ENCODE measurements at regions not wholly inside any gene's neighbourhood (a gene's known extent, or its start where the extent isn't known, plus 50 kb on each side); places are given as distances from the start of the nearest gene placed in this dataset.

DNA sequence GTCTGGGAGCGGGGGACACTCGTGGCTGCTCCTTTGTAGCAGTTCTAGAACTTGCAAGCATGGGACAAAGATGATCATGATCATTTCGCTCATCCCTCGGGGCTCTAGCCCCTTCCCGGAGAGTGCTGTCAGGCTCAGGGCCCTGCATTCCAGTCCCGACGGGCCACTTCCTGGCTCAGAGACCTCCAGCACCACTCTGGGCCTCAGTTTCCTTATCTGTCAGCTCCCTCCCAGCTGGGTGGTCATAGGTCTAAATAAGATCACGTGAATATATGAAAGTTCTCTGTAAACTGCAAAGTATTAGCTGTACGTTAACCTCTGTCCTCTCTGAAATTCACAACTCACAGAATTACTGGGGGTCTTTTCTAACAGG lies 52.8 kb upstream of the SLC6A11 start:
- TF ChIP-seq, protein P1, sequence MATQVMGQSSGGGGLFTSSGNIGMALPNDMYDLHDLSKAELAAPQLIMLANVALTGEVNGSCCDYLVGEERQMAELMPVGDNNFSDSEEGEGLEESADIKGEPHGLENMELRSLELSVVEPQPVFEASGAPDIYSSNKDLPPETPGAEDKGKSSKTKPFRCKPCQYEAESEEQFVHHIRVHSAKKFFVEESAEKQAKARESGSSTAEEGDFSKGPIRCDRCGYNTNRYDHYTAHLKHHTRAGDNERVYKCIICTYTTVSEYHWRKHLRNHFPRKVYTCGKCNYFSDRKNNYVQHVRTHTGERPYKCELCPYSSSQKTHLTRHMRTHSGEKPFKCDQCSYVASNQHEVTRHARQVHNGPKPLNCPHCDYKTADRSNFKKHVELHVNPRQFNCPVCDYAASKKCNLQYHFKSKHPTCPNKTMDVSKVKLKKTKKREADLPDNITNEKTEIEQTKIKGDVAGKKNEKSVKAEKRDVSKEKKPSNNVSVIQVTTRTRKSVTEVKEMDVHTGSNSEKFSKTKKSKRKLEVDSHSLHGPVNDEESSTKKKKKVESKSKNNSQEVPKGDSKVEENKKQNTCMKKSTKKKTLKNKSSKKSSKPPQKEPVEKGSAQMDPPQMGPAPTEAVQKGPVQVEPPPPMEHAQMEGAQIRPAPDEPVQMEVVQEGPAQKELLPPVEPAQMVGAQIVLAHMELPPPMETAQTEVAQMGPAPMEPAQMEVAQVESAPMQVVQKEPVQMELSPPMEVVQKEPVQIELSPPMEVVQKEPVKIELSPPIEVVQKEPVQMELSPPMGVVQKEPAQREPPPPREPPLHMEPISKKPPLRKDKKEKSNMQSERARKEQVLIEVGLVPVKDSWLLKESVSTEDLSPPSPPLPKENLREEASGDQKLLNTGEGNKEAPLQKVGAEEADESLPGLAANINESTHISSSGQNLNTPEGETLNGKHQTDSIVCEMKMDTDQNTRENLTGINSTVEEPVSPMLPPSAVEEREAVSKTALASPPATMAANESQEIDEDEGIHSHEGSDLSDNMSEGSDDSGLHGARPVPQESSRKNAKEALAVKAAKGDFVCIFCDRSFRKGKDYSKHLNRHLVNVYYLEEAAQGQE (IDR thresholded peaks at IDR 0.05; ENCODE audit: low read depth) = no peak
- TF ChIP-seq CEBPB (IDR thresholded peaks at IDR 0.05) = no peak
